IPS-NIHi7 (cell line): ENCODE measurements at regions not wholly inside any gene's neighbourhood (a gene's known extent, or its start where the extent isn't known, plus 50 kb on each side); places are given as distances from the start of the nearest gene placed in this dataset.

Experiments used
- DNase-seq: peaks from one replicate; pipeline ENCODE4 v3.0.0; 2012; ENCODE audit warnings: mixed read lengths; ENCODE audit errors: extremely low spot score

- DNase-seq: no peak
These were observed 109.0 kb upstream of the CNTNAP5 start for GRCh38 chr2:123916051-123916450.

DNA sequence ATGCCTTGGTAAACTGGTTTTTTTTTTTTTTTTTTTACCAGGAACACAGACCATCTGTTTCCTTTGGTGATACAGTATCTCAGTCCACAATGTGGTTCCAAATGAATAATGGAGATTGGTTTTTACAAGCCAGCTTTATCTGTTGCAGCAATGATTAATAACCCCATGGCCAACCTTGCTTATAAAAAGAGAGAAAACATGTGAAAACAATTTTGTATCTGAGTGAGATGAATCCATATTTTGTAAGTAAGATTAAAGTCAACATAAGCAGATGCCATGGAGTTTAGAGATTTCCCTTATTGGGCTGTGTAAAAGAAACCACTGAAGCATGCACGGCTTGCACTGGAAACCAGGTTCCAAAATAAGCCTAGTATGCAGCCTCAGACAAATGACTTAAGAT lies 108.6 kb upstream of the CNTNAP5 start:
- DNase-seq: no peak

- DNase-seq: no peak
These were observed 107.8 kb upstream of the CNTNAP5 start for GRCh38 chr2:123917241-123917640.

GRCh38 chr2:123928358-123928757 lies 96.7 kb upstream of the CNTNAP5 start:
- DNase-seq: no peak

GRCh38 chr2:123935405-123935804 lies 89.7 kb upstream of the CNTNAP5 start:
- DNase-seq: no peak

DNA sequence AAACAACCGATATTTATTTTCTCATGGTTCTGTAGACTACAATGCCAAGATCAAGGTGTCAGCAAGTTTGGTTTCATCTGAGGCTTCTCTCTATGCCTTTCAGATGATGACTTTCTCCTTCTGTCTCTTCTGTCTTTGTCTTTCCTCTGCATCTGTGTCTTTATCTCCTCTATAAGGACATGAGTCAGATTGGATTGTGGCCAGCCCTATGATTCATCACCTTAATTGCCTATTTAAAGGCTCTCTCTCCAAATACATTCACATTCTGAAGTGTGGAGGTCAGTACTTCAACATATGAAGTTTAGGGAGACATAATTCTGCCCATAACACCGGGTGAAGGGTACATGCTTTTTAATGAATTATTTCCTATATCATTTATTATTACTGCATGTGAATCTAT lies 71.2 kb upstream of the CNTNAP5 start:
- DNase-seq: no peak

DNA sequence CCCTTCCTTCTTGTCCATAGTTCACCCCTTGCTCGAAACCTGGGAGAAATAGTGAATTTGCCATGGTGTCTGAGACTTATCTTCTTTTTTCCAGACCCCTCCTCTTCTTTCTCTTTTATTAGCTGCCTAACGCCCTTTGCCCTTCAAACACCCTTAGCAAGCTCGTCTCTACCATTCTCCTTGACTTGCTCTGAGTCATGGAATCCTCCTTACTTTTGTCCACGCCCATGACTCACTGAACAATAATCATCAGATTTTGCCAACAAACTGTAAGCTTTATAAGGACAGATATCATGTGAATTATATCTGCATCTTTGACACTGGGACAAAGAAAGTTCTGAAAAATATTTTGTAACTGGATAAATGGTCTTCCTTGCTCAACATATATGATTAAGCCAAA lies 67.1 kb upstream of the CNTNAP5 start:
- DNase-seq: no peak

DNA sequence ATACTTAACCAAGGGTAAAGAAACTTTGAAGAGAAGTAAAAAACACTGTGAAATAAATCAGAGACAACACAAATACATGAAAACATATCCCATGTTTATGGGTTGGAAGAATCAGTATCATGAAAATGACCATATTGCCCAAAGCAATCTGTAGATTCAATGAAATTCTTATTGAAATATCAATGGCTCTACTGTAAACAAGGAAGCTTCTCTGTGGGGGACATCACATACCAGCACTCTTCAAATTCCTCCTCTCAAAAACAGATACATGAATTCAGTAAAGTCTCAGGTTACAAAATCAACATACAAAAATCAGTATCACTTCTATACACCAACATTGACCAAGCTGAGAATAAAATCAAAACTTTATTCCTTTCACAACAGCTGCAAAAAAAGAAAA lies 63.5 kb upstream of the CNTNAP5 start:
- no peak for DNase-seq

- no peak for DNase-seq
These were observed 53.3 kb upstream of the CNTNAP5 start for GRCh38 chr2:123971564-123972318.
